GM12891 (cell line): ENCODE measurements at regions not wholly inside any gene's neighbourhood (a gene's known extent, or its start where the extent isn't known, plus 50 kb on each side); places are given as distances from the start of the nearest gene placed in this dataset.

Source experiments
- PAX5 ChIP-seq: IDR thresholded peaks from 2 replicates; pipeline ENCODE4 v1.6.1; 2011; ENCODE audit warnings: low read length, moderate library complexity, mild to moderate bottlenecking; ENCODE audit not compliant: insufficient read depth, severe bottlenecking
- POLR2A ChIP-seq: IDR thresholded peaks from 2 replicates; pipeline ENCODE4 v1.6.1; 2011; ENCODE audit warnings: low read depth, low read length, control low read depth
- POLR2AphosphoS5 ChIP-seq: IDR thresholded peaks from 2 replicates; pipeline ENCODE4 v1.6.1; 2011; ENCODE audit warnings: low read depth, low read length, control low read depth
- SPI1 ChIP-seq: IDR thresholded peaks from 2 replicates; pipeline ENCODE4 v1.6.1; 2011; ENCODE audit warnings: low read depth, low read length, control low read depth
- TAF1 ChIP-seq: IDR thresholded peaks from 2 replicates; pipeline ENCODE4 v1.6.1; 2011; ENCODE audit warnings: low read depth, low read length, control low read depth

DNA sequence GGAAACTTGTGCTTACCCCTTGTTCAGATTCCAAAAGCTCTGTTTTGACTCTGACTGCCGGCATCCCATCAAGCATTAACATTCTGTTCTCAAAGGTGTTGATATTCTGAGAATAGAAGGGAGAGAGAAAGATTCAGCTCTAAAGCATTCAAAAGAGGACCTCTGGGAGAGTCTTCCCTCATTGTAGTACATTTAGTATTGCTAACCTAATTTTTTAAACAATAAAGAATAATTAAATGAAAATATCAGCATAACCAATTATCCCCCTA is 190.3 kb downstream of the KLF12 start:
- no peak for TF ChIP-seq POLR2A
- TF ChIP-seq TAF1: no peak
- TF ChIP-seq POLR2AphosphoS5: no peak
- TF ChIP-seq PAX5: no peak
- no peak for TF ChIP-seq SPI1
